K562 (cell line): ENCODE measurements at regions not wholly inside any gene's neighbourhood (a gene's known extent, or its start where the extent isn't known, plus 50 kb on each side); places are given as distances from the start of the nearest gene placed in this dataset.

Experiments used
- ATAC-seq: fragments of 200-7000 bp; cut with Tn5 transposase; 3 replicates; pipeline ENCODE4 v1.9.1; 2020; ENCODE audit warnings: moderate library complexity
- BruUV-seq: library from RNA; stranded (reverse); fragments of 400-500 nt; replicated peaks from 2 replicates; lab custom pipeline; 2021; lab: Mats Ljungman, UMichigan
- CTCF ChIA-PET: fragments of 300-600 bp; formaldehyde crosslinking; extraction: SDS; loops from one replicate; lab custom pipeline; 2021; ENCODE audit warnings: low intra/inter-chr PET ratio; lab: Yijun Ruan, JAX
- POLR2A ChIA-PET: fragments of 300-600, 350-650 bp; sonication (Branson Sonifier 250); formaldehyde crosslinking; extraction: SDS; loops from one replicate; lab custom pipeline; 2021; ENCODE audit warnings: antibody characterized with exemption, inconsistent platforms; lab: Yijun Ruan, JAX
- DNase-seq, 4 experiments: peaks; one replicate each; pipeline versions ENCODE4 v3.0.0 to v3.0.0-alpha.2; 2011 to 2018; ENCODE audit warnings: low spot score in 3 of 4, mixed read lengths in 3 of 4; ENCODE audit errors: extremely low read depth in 1 of 4
- FAIRE-seq: peaks from 2 replicates; lab custom pipeline; 2011; peaks lifted over from hg19 to GRCh38; lab: Jason Lieb, UNC
- H2AFZ ChIP-seq: 2 replicates; pipeline ENCODE4 v1.6.0; 2011; ENCODE audit warnings: low read depth, low read length, control low read depth, inconsistent platforms
- H3K27ac ChIP-seq: fragments of 200-600 bp; 3 replicates; pipeline ENCODE4 v1.8.0; 2011; ENCODE audit warnings: low read depth, mild to moderate bottlenecking, control low read depth, inconsistent platforms, low read length, moderate library complexity, mixed read lengths; ENCODE audit errors: extremely low read depth
- H3K27me3 ChIP-seq, 2 experiments: fragments of 300-600 bp in 1 of 2; 2 replicates in 1 of 2; 3 replicates in 1 of 2; pipeline versions ENCODE4 v1.6.0 to v1.8.0; 2011; ENCODE audit warnings: inconsistent platforms in 2 of 2, low read length in 2 of 2, mild to moderate bottlenecking in 1 of 2, mixed read lengths in 1 of 2, moderate library complexity in 1 of 2; ENCODE audit not compliant: control insufficient read depth in 2 of 2, insufficient read depth in 2 of 2
- H3K36me3 ChIP-seq: fragments of 300-600 bp; 3 replicates; pipeline ENCODE4 v1.8.0; 2011; ENCODE audit warnings: mild to moderate bottlenecking, low read length, inconsistent platforms; ENCODE audit not compliant: control insufficient read depth, insufficient read depth
- H3K4me1 ChIP-seq, 2 experiments: fragments of 200-600 bp in 1 of 2; replicated peaks in 1 of 2; 2 replicates in 1 of 2; 3 replicates in 1 of 2; pipeline versions ENCODE4 v1.5.1 to v1.8.0; 2011; ENCODE audit warnings: inconsistent platforms in 2 of 2, low read length in 2 of 2, mild to moderate bottlenecking in 1 of 2, mixed read lengths in 1 of 2, moderate library complexity in 1 of 2; ENCODE audit not compliant: control insufficient read depth in 2 of 2, insufficient read depth in 2 of 2
- H3K4me2 ChIP-seq: 2 replicates; pipeline ENCODE4 v1.6.1; 2011; ENCODE audit warnings: low read length, control low read depth, inconsistent platforms, mixed read lengths; ENCODE audit not compliant: insufficient read depth
- H3K4me3 ChIP-seq: fragments of 200-600 bp; sonication (generic), shearing (Covaris generic); 2 replicates; pipeline ENCODE4 v1.5.1; 2016; ENCODE audit warnings: control low read depth, inconsistent platforms
- H3K79me2 ChIP-seq: fragments of 200-600 bp; 3 replicates; pipeline ENCODE4 v1.8.0; 2011; ENCODE audit warnings: low read length, inconsistent platforms; ENCODE audit not compliant: control insufficient read depth, insufficient read depth
- H3K9ac ChIP-seq, 2 experiments: 2 replicates each; pipeline versions ENCODE4 v1.6.0 to v1.6.1; 2011; ENCODE audit warnings: low read depth in 2 of 2, low read length in 2 of 2, control low read depth in 1 of 2, inconsistent platforms in 1 of 2, mild to moderate bottlenecking in 1 of 2, mixed read lengths in 1 of 2; ENCODE audit not compliant: insufficient read depth in 1 of 2
- H3K9me1 ChIP-seq: one replicate; pipeline ENCODE4 v1.6.0; 2011; ENCODE audit warnings: inconsistent platforms, mild to moderate bottlenecking, low read length, moderate library complexity; ENCODE audit not compliant: control insufficient read depth, insufficient read depth
- H3K9me3 ChIP-seq: replicated peaks from 2 replicates; pipeline ENCODE4 v1.5.1; 2011; ENCODE audit warnings: low read depth, low read length, inconsistent platforms; ENCODE audit not compliant: control insufficient read depth, insufficient read depth
- H4K20me1 ChIP-seq: replicated peaks from 2 replicates; pipeline ENCODE4 v1.6.1; 2011; ENCODE audit warnings: low read length, inconsistent platforms, mixed read lengths; ENCODE audit not compliant: control insufficient read depth, insufficient read depth
- BRF1 ChIP-seq: IDR thresholded peaks from 3 replicates; pipeline ENCODE4 v1.6.1; 2011; ENCODE audit warnings: borderline replicate concordance, mild to moderate bottlenecking; ENCODE audit not compliant: insufficient read length; ENCODE audit errors: extremely low read depth
- ETV1 ChIP-seq: fragments of 450-650 bp; conservative IDR thresholded peaks from 2 replicates; pipeline ENCODE4 v1.6.1; 2016; ENCODE audit warnings: missing genetic modification characterization, control low read depth, low read depth, missing compliant biosample characterization
- KLF6 ChIP-seq: fragments of 250-450 bp; sonication (Bioruptor Pico); IDR thresholded peaks from 2 replicates; pipeline ENCODE4 v1.4.0; 2020; ENCODE audit warnings: mild to moderate bottlenecking, moderate library complexity, borderline replicate concordance
- MEF2D ChIP-seq: conservative IDR thresholded peaks from 2 replicates; pipeline ENCODE4 v1.6.1; 2016; ENCODE audit warnings: low read depth, missing genetic modification characterization, missing compliant biosample characterization
- MTA2 ChIP-seq: fragments of 450-650 bp; IDR thresholded peaks from 2 replicates; pipeline ENCODE4 v1.6.1; 2016; ENCODE audit warnings: low read depth
- SMARCA4 ChIP-seq: fragments of 450-650 bp; IDR thresholded peaks from 2 replicates; pipeline ENCODE4 v1.6.1; 2016
- STAG1 ChIP-seq: sonication (generic); formaldehyde crosslinking; IDR thresholded peaks from 2 replicates; pipeline ENCODE4 v1.5.0; 2020; ENCODE audit warnings: missing genetic modification reagents, borderline replicate concordance
- ZKSCAN1 ChIP-seq: fragments of 150-350 bp; IDR thresholded peaks from 2 replicates; pipeline ENCODE4 v1.6.1; 2016; ENCODE audit warnings: low read depth, low read length
- ZNF175 ChIP-seq: fragments of 200-800 bp; sonication (Bioruptor generic); IDR thresholded peaks from 2 replicates; pipeline ENCODE4 v1.6.1; 2016; ENCODE audit warnings: low read depth, mild to moderate bottlenecking, missing genetic modification characterization, missing compliant biosample characterization
- ZNF589 ChIP-seq: fragments of 200-800 bp; sonication (Bioruptor generic); IDR thresholded peaks from 2 replicates; pipeline ENCODE4 v1.6.1; 2016; ENCODE audit warnings: low read depth, missing genetic modification characterization, missing compliant biosample characterization
- WGBS: fragments of 100-300 bp; shearing (Covaris generic); methylation state at CpG from one replicate; pipeline ENCODE4 v1.1.6; 2016; ENCODE audit warnings: low coverage, mixed read lengths; ENCODE audit not compliant: insufficient coverage; ENCODE audit errors: missing lambda C conversion rate; 5-methylcytosine and 5-hydroxymethylcytosine counted together
- in situ Hi-C: fragments of 300-500 bp; cut with MboI; formaldehyde crosslinking; loops from 4 replicates; pipeline ENCODE4 v1.15.0; 2018; ENCODE audit warnings: inconsistent platforms, mixed read lengths
- intact Hi-C: fragments of 100-400 bp; cut with micrococcal nuclease; formaldehyde crosslinking; loops from 2 replicates; pipeline ENCODE4 v1.14.2; 2022
- TF ChIP-seq, protein P1 (sequence below): IDR thresholded peaks from 2 replicates; pipeline ENCODE4 v1.6.1; 2012; ENCODE audit warnings: low read depth, low read length, improper control_type of control experiment, borderline replicate concordance
- TF ChIP-seq, protein P2 (sequence below), 2 experiments: fragments of 450-650 bp; conservative IDR thresholded peaks; 2 replicates each; pipeline ENCODE4 v1.6.1; 2017; ENCODE audit warnings: mild to moderate bottlenecking in 2 of 2, moderate library complexity in 2 of 2

DNA sequence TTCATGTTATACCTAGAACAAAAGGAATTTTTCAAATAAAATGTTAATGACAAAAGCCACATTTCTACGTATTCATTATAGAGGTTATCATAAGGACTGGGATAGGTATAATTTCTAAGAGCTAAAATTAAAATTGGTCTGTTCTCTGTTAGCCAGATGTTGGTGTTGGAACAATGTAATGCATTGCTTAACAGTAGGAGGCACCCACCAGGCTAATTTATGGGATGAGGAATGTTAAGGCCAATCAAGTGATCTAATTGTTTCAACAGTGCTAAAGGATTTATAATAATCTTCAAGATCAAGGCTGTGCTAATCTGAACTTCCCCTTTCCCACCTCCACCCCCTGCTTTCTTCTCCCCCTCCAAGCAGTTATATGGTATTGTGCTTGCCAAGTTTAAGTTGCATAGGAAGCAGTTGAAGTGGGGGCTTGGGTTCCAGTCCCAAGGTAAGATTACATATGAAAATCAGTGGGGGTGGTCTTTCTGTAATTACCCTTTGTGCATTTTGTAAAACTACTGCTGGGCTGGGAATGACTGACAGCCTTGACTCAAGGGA, 89.2 kb upstream of the BACH2 start:
- intact Hi-C loops (no loop called here), in situ Hi-C loops (no loop called here)
- DNase-seq, result no peak
- no peaks in the 10 kb centered on the region for H4K20me1 ChIP-seq
- no peaks in the 10 kb centered on the region for H3K27me3 ChIP-seq
- 19% methylated on average over 1 of the region's 1 CpG for WGBS
- H3K27ac ChIP-seq, result no peak overlapping the region
- no peak for TF ChIP-seq ETV1 (tag)
- no peak for TF ChIP-seq ZNF589 (CRISPR knock-in tag)
- TF ChIP-seq MEF2D (tag), result no peak
- no peak for TF ChIP-seq KLF6 (CRISPR knock-in tag)
- no peak for TF ChIP-seq BRF1
- TF ChIP-seq SMARCA4, result no peak
- no peak for TF ChIP-seq MTA2
- TF ChIP-seq, protein P1, sequence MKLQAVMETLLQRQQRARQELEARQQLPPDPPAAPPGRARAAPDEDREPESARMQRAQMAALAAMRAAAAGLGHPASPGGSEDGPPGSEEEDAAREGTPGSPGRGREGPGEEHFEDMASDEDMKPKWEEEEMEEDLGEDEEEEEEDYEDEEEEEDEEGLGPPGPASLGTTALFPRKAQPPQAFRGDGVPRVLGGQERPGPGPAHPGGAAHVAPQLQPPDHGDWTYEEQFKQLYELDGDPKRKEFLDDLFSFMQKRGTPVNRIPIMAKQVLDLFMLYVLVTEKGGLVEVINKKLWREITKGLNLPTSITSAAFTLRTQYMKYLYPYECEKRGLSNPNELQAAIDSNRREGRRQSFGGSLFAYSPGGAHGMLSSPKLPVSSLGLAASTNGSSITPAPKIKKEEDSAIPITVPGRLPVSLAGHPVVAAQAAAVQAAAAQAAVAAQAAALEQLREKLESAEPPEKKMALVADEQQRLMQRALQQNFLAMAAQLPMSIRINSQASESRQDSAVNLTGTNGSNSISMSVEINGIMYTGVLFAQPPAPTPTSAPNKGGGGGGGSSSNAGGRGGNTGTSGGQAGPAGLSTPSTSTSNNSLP, result no peak
- no peak for TF ChIP-seq ZNF175
- TF ChIP-seq STAG1 (CRISPR knock-in tag), result no peak
- TF ChIP-seq, protein P2, sequence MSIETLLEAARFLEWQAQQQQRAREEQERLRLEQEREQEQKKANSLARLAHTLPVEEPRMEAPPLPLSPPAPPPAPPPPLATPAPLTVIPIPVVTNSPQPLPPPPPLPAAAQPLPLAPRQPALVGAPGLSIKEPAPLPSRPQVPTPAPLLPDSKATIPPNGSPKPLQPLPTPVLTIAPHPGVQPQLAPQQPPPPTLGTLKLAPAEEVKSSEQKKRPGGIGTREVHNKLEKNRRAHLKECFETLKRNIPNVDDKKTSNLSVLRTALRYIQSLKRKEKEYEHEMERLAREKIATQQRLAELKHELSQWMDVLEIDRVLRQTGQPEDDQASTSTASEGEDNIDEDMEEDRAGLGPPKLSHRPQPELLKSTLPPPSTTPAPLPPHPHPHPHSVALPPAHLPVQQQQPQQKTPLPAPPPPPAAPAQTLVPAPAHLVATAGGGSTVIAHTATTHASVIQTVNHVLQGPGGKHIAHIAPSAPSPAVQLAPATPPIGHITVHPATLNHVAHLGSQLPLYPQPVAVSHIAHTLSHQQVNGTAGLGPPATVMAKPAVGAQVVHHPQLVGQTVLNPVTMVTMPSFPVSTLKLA (conservative IDR thresholded peaks at IDR 0.05), result no peak
- no peak for TF ChIP-seq ZKSCAN1
- no peak overlapping the region for H3K4me3 ChIP-seq
- no peaks in the 10 kb centered on the region for H3K36me3 ChIP-seq
- no peak overlapping the region for H3K4me2 ChIP-seq
- ATAC-seq, result no peak
- no peak for FAIRE-seq
- H3K79me2 ChIP-seq, result no peaks in the 10 kb centered on the region
- H2AFZ ChIP-seq, result no peak overlapping the region
- no TSS peak for BruUV-seq
- H3K9me1 ChIP-seq, result no peaks in the 10 kb centered on the region
- H3K4me1 ChIP-seq, result peaks cover 5 to 13% of the 10 kb centered on the region in 2 experiments; a peak in 3 of 5 replicates
- ChIA-PET POLR2A (interaction anchor here (0.8 kb wide), 1 partner anchor 13 kb away, joined by 3 read pairs; no protein-coding TSS in a partner anchor), CTCF (no interaction called here)
- H3K9ac ChIP-seq, result no peak overlapping the region
- no peaks in the 10 kb centered on the region for H3K9me3 ChIP-seq
